ENCODE measurements at regions not wholly inside any gene's neighbourhood (a gene's known extent, or its start where the extent isn't known, plus 50 kb on each side); places are given as distances from the start of the nearest gene placed in this dataset.

GRCh38 chr2:58614219-58614618, 373.1 kb upstream of the FANCL start:
- intact Hi-C loops (cut with micrococcal nuclease; ENCODE audit: unreplicated experiment) (no loop called here), in situ Hi-C loops (cut with HindIII; ENCODE audit: low pct_unique_long_range_greater_than_20kb, low sequenced_read_pairs) (no loop called here)
- Histone ChIP-seq H3K4me1 (ENCODE audit: control insufficient read depth, insufficient read depth, low read length) (no peaks in the 10 kb centered on the region; the same call in 1 of the 2 replicates), H3K27ac (ENCODE audit: low read length) (no peak overlapping the region), H3K27me3 (ENCODE audit: control insufficient read depth, insufficient read depth, low read length) (peaks cover 3% of the 10 kb centered on the region; the same call in 1 of the 2 replicates), H3K9me3 (ENCODE audit: control insufficient read depth, insufficient read depth, low read depth, low read length) (no peaks in the 10 kb centered on the region), H3K4me3 (ENCODE audit: low read depth in 2 of 2, low read length in 2 of 2) (no peak overlapping the region), H3K36me3 (ENCODE audit: control insufficient read depth, insufficient read depth, low read length) (no peaks in the 10 kb centered on the region)
- DNase-seq (ENCODE audit: low read depth, low spot score) (peak; percentile 20), ATAC-seq (peak; percentile 87)
- CTCF ChIA-PET: no interaction called here
- no TSS peak for BruUV-seq (replicated peaks)
- POLR2A ChIA-PET: no interaction called here
- no peak for TF ChIP-seq REST (IDR thresholded peaks at IDR 0.05; ENCODE audit: insufficient read depth in 1 of 2, low read depth in 2 of 2, low read length in 1 of 2)
- TF ChIP-seq POLR2AphosphoS5 (IDR thresholded peaks at IDR 0.05; ENCODE audit: low read depth, low read length): peak; percentile 58; the same call in 1 of the 2 replicates
- TF ChIP-seq SIN3A (IDR thresholded peaks at IDR 0.05; ENCODE audit: borderline replicate concordance, insufficient read depth, low read depth, low read length): no peak
- TF ChIP-seq TCF7L2 (IDR thresholded peaks at IDR 0.05; ENCODE audit: low read depth, low read length): peak; percentile 83

GRCh38 chr2:58612973-58613372, 371.8 kb upstream of the FANCL start:
- Histone ChIP-seq H3K4me3 (ENCODE audit: low read depth in 2 of 2, low read length in 2 of 2) (no peak overlapping the region), H3K27me3 (ENCODE audit: control insufficient read depth, insufficient read depth, low read length) (peaks cover 3% of the 10 kb centered on the region; the same call in 1 of the 2 replicates), H3K9me3 (ENCODE audit: control insufficient read depth, insufficient read depth, low read depth, low read length) (no peaks in the 10 kb centered on the region), H3K36me3 (ENCODE audit: control insufficient read depth, insufficient read depth, low read length) (no peaks in the 10 kb centered on the region), H3K27ac (ENCODE audit: low read length) (no peak overlapping the region), H3K4me1 (ENCODE audit: control insufficient read depth, insufficient read depth, low read length) (no peaks in the 10 kb centered on the region; the same call in 1 of the 2 replicates)
- in situ Hi-C loops (cut with HindIII; ENCODE audit: low pct_unique_long_range_greater_than_20kb, low sequenced_read_pairs): no loop called here
- POLR2A ChIA-PET: no interaction called here
- intact Hi-C loops (cut with micrococcal nuclease; ENCODE audit: unreplicated experiment): no loop called here
- no TSS peak for BruUV-seq (replicated peaks)
- no peak for ATAC-seq
- DNase-seq (ENCODE audit: low read depth, low spot score): no peak
- TF ChIP-seq, protein P1, sequence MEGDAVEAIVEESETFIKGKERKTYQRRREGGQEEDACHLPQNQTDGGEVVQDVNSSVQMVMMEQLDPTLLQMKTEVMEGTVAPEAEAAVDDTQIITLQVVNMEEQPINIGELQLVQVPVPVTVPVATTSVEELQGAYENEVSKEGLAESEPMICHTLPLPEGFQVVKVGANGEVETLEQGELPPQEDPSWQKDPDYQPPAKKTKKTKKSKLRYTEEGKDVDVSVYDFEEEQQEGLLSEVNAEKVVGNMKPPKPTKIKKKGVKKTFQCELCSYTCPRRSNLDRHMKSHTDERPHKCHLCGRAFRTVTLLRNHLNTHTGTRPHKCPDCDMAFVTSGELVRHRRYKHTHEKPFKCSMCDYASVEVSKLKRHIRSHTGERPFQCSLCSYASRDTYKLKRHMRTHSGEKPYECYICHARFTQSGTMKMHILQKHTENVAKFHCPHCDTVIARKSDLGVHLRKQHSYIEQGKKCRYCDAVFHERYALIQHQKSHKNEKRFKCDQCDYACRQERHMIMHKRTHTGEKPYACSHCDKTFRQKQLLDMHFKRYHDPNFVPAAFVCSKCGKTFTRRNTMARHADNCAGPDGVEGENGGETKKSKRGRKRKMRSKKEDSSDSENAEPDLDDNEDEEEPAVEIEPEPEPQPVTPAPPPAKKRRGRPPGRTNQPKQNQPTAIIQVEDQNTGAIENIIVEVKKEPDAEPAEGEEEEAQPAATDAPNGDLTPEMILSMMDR (IDR thresholded peaks at IDR 0.05): no peak
- TF ChIP-seq TCF7L2 (IDR thresholded peaks at IDR 0.05; ENCODE audit: low read depth, low read length): no peak
- TF ChIP-seq POLR2AphosphoS5 (IDR thresholded peaks at IDR 0.05; ENCODE audit: low read depth, low read length): no peak
- TF ChIP-seq SIN3A (IDR thresholded peaks at IDR 0.05; ENCODE audit: borderline replicate concordance, insufficient read depth, low read depth, low read length): no peak
- CTCF ChIA-PET: no interaction called here

- BruUV-seq (replicated peaks): no TSS peak
- H3K4me3 ChIP-seq (ENCODE audit: low read depth in 2 of 2, low read length in 2 of 2): no peak overlapping the region
Measured at GRCh38 chr2:58609326-58609725, 368.2 kb upstream of the FANCL start.

More at GRCh38 chr2:58609326-58609725, 368.2 kb upstream of the FANCL start:
- ATAC-seq (no peak), DNase-seq (ENCODE audit: low read depth, low spot score) (no peak)
- Histone ChIP-seq H3K27ac (ENCODE audit: low read length) (no peak overlapping the region), H3K36me3 (ENCODE audit: control insufficient read depth, insufficient read depth, low read length) (no peaks in the 10 kb centered on the region), H3K27me3 (ENCODE audit: control insufficient read depth, insufficient read depth, low read length) (peaks cover 3% of the 10 kb centered on the region; the same call in 1 of the 2 replicates), H3K9me3 (ENCODE audit: control insufficient read depth, insufficient read depth, low read depth, low read length) (no peaks in the 10 kb centered on the region), H3K4me1 (ENCODE audit: control insufficient read depth, insufficient read depth, low read length) (no peaks in the 10 kb centered on the region; the same call in 1 of the 2 replicates)
- ChIA-PET CTCF (no interaction called here), POLR2A (no interaction called here)
- in situ Hi-C loops (cut with HindIII; ENCODE audit: low pct_unique_long_range_greater_than_20kb, low sequenced_read_pairs) (no loop called here), intact Hi-C loops (cut with micrococcal nuclease; ENCODE audit: unreplicated experiment) (no loop called here)
- TF ChIP-seq REST (IDR thresholded peaks at IDR 0.05; ENCODE audit: insufficient read depth in 1 of 2, low read depth in 2 of 2, low read length in 1 of 2) (no peak), TCF7L2 (IDR thresholded peaks at IDR 0.05; ENCODE audit: low read depth, low read length) (no peak), POLR2AphosphoS5 (IDR thresholded peaks at IDR 0.05; ENCODE audit: low read depth, low read length) (no peak), SIN3A (IDR thresholded peaks at IDR 0.05; ENCODE audit: borderline replicate concordance, insufficient read depth, low read depth, low read length) (no peak)
- TF ChIP-seq, protein P1 (IDR thresholded peaks at IDR 0.05): no peak
